SK-N-SH (cell line): ENCODE measurements at regions not wholly inside any gene's neighbourhood (a gene's known extent, or its start where the extent isn't known, plus 50 kb on each side); places are given as distances from the start of the nearest gene placed in this dataset.
"Not testable (repeated sequence)": the region's sequence is repeated elsewhere in the genome, so short reads cannot be mapped to it uniquely, and the experiment has no call there.

Source experiments
- CTCF ChIP-seq: fragments of 200-600 bp; sonication (generic); IDR thresholded peaks from 2 replicates; pipeline ENCODE4 v1.6.1; 2017; ENCODE audit warnings: antibody characterized with exemption, mild to moderate bottlenecking, moderate library complexity
- EP300 ChIP-seq, 2 experiments: IDR thresholded peaks; 2 replicates each; pipeline versions ENCODE4 v1.4.0 to v1.6.1; 2012; ENCODE audit warnings: borderline replicate concordance in 1 of 2, low read depth in 1 of 2, low read length in 1 of 2
- FOXJ3 ChIP-seq: sonication (generic); formaldehyde crosslinking; IDR thresholded peaks from 2 replicates; pipeline ENCODE4 v1.5.1; 2020; ENCODE audit warnings: mild to moderate bottlenecking, missing genetic modification reagents
- FOXM1 ChIP-seq: IDR thresholded peaks from 2 replicates; pipeline ENCODE4 v1.4.0; 2012; ENCODE audit warnings: low read depth, mild to moderate bottlenecking
- GABPA ChIP-seq: IDR thresholded peaks from 2 replicates; pipeline ENCODE4 v1.4.0; 2012; ENCODE audit warnings: low read depth, mild to moderate bottlenecking
- NRF1 ChIP-seq: IDR thresholded peaks from 2 replicates; pipeline ENCODE4 v1.6.1; 2012; ENCODE audit warnings: low read depth, mild to moderate bottlenecking, low read length
- POLR2AphosphoS5 ChIP-seq: IDR thresholded peaks from 2 replicates; pipeline ENCODE4 v1.6.1; 2012; ENCODE audit warnings: low read depth, low read length
- RAD21 ChIP-seq: IDR thresholded peaks from 2 replicates; pipeline ENCODE4 v1.6.1; 2012; ENCODE audit warnings: mild to moderate bottlenecking, low read length
- REST ChIP-seq: IDR thresholded peaks from 2 replicates; pipeline ENCODE4 v1.6.1; 2012; ENCODE audit warnings: mild to moderate bottlenecking, low read depth, low read length, moderate library complexity
- RFX5 ChIP-seq: IDR thresholded peaks from 2 replicates; pipeline ENCODE4 v1.6.1; 2012; ENCODE audit warnings: mild to moderate bottlenecking, improper control_type of control experiment, low read length
- SMC3 ChIP-seq: IDR thresholded peaks from 2 replicates; pipeline ENCODE4 v1.6.1; 2012; ENCODE audit warnings: low read depth, low read length, improper control_type of control experiment
- TAF1 ChIP-seq: IDR thresholded peaks from 2 replicates; pipeline ENCODE4 v1.6.1; 2012; ENCODE audit warnings: low read depth, mild to moderate bottlenecking, low read length, moderate library complexity, borderline replicate concordance
- USF2 ChIP-seq: fragments of 150-350 bp; IDR thresholded peaks from 2 replicates; pipeline ENCODE4 v1.6.1; 2017; ENCODE audit warnings: antibody characterized with exemption, low read length, low read depth, borderline replicate concordance
- ZBTB33 ChIP-seq: IDR thresholded peaks from 2 replicates; pipeline ENCODE4 v1.4.0; 2012; ENCODE audit warnings: low read depth, borderline replicate concordance

- not testable (repeated sequence) for TF ChIP-seq CTCF; TAF1; FOXJ3 (CRISPR knock-in tag); FOXM1; POLR2AphosphoS5; EP300 (IDR thresholded peaks at IDR 0.05; ENCODE audit: borderline replicate concordance in 1 of 2, low read depth in 1 of 2, low read length in 1 of 2); USF2; ZBTB33; REST; GABPA; SMC3; RFX5; RAD21; NRF1
Measured at GRCh38 chr7:55688261-55688660, 116.0 kb upstream of the VOPP1 start.
